NOMO-1 (cell line): ENCODE measurements at regions not wholly inside any gene's neighbourhood (a gene's known extent, or its start where the extent isn't known, plus 50 kb on each side); places are given as distances from the start of the nearest gene placed in this dataset.
"Not testable (repeated sequence)": the region's sequence is repeated elsewhere in the genome, so short reads cannot be mapped to it uniquely, and the experiment has no call there.

Experiments used
- DNase-seq, 2 experiments: peaks; one replicate each; lab custom pipeline; 2025; ENCODE audit not compliant: unreplicated experiment in 2 of 2; lab: John Stamatoyannopoulos, UW

- DNase-seq = no peak
These were observed 78.9 kb upstream of the CYRIA start for GRCh38 chr2:16744521-16744920.

- no peak for DNase-seq
These were observed 76.4 kb upstream of the CYRIA start for GRCh38 chr2:16742026-16742425.

GRCh38 chr2:16741498-16741897, 75.9 kb upstream of the CYRIA start:
- no peak for DNase-seq

GRCh38 chr2:16739778-16740581, 74.3 kb upstream of the CYRIA start:
- no peak for DNase-seq

GRCh38 chr2:16738361-16739225, 73.0 kb upstream of the CYRIA start:
- DNase-seq = peak in 1 of 2 experiments; percentile 5

GRCh38 chr2:16737812-16738211, 72.2 kb upstream of the CYRIA start:
- no peak for DNase-seq

- DNase-seq = no peak
These were observed 71.0 kb upstream of the CYRIA start for GRCh38 chr2:16736633-16737032.

GRCh38 chr2:16729335-16729734, 63.7 kb upstream of the CYRIA start:
- no peak for DNase-seq

GRCh38 chr2:16728351-16729136, 62.9 kb upstream of the CYRIA start:
- DNase-seq = no peak

- not testable (repeated sequence) for DNase-seq
These were observed 62.2 kb upstream of the CYRIA start for GRCh38 chr2:16727849-16728248.

- DNase-seq = no peak
These were observed 61.6 kb upstream of the CYRIA start for GRCh38 chr2:16727256-16727655.

GRCh38 chr2:16726577-16726976, 60.9 kb upstream of the CYRIA start:
- DNase-seq = no peak

- peak; percentile 29 to 40 for DNase-seq
These were observed 60.5 kb upstream of the CYRIA start for GRCh38 chr2:16726147-16726546.

GRCh38 chr2:16725549-16725948, 59.9 kb upstream of the CYRIA start:
- DNase-seq = no peak

GRCh38 chr2:16722677-16723076, 57.0 kb upstream of the CYRIA start:
- DNase-seq = no peak

GRCh38 chr2:16722126-16722525, 56.5 kb upstream of the CYRIA start:
- DNase-seq = no peak

- not testable (repeated sequence) for DNase-seq
These were observed 55.9 kb upstream of the CYRIA start for GRCh38 chr2:16721529-16721928.

GRCh38 chr2:16720737-16721136, 55.1 kb upstream of the CYRIA start:
- DNase-seq = not testable (repeated sequence)

- no peak for DNase-seq
These were observed 53.8 kb upstream of the CYRIA start for GRCh38 chr2:16719485-16719808.

GRCh38 chr2:16718576-16719484, 53.2 kb upstream of the CYRIA start:
- DNase-seq = no peak
